SK-N-MC (cell line): ENCODE measurements at regions not wholly inside any gene's neighbourhood (a gene's known extent, or its start where the extent isn't known, plus 50 kb on each side); places are given as distances from the start of the nearest gene placed in this dataset.

Source experiments
- EZH2 ChIP-seq: fragments of 200-600 bp; sonication (generic); IDR thresholded peaks from one replicate; pipeline ENCODE4 v1.6.1; 2017; ENCODE audit warnings: antibody characterized with exemption
- FOXP2 ChIP-seq: optimal IDR thresholded peaks from 2 replicates; pipeline ENCODE3; 2011; ENCODE audit warnings: mild to moderate bottlenecking, moderate library complexity; ENCODE audit not compliant: insufficient read depth; ENCODE audit errors: extremely low read length, control extremely low read depth
- POLR2AphosphoS5 ChIP-seq: IDR thresholded peaks from 2 replicates; pipeline ENCODE4 v1.6.1; 2012; ENCODE audit warnings: mild to moderate bottlenecking, low read depth, low read length, borderline replicate concordance

DNA sequence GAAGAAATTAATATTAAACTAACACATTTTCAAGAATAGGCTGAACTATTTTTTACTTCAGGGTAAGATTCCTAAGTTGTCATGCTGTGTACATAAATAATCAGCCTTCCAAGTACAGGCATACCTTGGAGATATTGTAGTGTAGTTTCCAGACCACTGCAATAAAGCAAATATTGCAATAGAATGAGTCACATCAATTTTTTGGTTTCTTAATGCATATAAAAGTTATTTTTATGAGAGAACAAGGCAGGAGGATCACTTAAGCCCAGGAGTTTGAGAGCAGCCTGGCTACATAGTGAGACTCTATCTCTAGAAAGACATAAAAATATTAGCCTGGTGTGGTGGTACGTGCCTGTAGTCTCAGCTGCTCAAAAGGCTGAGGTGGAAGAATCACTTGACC lies 511.5 kb downstream of the UQCRFS1 start:
- TF ChIP-seq POLR2AphosphoS5 (no peak), EZH2 (no peak), FOXP2 (no peak)
